HG03520 (cell line): ENCODE measurements at regions not wholly inside any gene's neighbourhood (a gene's known extent, or its start where the extent isn't known, plus 50 kb on each side); places are given as distances from the start of the nearest gene placed in this dataset.

Experiments
- ATAC-seq: cut with Tn5 transposase; IDR thresholded peaks from one replicate; pipeline ENCODE4 v1.9.1; 2021; ENCODE audit warnings: mild to moderate bottlenecking, moderate library complexity; ENCODE audit not compliant: unreplicated experiment

DNA sequence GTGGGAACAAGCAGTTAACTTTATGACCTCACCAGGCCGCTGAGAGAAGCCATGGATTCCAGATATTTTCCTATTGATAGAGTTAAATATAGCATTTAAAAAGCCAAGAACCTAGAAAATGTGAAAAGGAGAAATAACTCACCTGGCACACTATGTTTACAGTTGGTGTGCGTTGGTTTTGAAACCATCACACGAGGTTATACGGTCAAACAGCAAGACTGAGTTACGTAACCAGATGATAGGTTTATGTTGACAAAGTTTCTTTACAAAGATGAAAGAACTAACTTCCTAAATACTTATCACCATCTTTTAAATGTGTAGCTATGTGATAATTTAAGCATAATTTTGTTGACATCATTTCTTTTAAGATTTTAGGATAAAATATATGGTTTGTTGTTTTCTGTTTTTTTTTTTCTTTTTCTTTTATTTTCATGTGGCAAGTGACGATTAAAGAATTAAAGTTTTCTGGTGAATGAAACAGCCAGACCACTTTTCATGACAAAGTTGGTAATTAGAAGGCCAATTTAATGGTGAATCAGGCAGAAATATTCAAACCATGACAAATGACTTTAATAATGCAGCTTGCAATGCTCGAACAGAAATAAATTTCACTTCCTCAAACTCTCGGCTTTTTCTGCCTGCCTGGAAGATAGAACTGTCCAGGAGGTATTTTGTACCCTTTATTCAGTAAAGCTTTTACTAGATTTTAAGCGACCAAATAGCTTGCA lies 339.1 kb upstream of the OBI1 start:
- ATAC-seq = no peak

- no peak for ATAC-seq
These were observed 334.8 kb upstream of the OBI1 start for GRCh38 chr13:78993792-78994191.

DNA sequence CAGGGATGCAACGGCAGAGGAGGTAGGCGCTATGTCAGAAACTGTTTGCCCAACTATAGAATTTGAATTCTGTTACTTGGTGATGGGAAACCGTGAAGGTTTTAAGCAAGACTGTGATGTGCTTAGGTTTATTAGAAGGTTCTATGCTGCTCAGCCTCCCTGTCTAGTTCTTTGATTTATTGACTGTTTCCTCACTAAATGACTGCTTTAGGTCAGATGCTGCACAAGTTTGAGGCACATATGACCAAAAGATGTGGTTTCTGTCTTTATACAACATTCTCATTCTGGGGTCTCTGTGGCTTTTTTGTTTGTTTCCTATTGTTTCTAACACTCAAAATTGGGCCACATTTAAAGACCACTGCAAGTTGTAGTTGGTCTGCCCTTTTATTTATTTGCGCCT lies 323.0 kb upstream of the OBI1 start:
- ATAC-seq = no peak

DNA sequence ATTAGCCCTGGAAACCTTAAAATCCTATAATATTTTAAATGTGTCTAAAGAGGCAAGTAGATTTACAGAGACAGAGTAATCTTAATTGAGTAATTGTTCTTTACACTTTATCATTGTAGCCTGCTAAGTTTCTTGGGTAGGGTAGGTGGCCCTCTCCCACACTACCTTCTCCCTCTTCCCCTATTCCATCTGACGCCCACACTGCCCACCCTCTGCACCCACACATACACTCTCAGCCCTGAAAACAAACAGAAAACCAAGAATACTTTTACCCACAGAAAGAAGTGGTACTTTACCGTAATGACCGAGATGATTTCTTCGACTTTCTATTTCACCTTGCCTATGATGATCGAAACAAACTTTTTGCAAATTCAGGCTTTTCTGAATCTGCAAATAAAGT lies 320.4 kb upstream of the OBI1 start:
- no peak for ATAC-seq

DNA sequence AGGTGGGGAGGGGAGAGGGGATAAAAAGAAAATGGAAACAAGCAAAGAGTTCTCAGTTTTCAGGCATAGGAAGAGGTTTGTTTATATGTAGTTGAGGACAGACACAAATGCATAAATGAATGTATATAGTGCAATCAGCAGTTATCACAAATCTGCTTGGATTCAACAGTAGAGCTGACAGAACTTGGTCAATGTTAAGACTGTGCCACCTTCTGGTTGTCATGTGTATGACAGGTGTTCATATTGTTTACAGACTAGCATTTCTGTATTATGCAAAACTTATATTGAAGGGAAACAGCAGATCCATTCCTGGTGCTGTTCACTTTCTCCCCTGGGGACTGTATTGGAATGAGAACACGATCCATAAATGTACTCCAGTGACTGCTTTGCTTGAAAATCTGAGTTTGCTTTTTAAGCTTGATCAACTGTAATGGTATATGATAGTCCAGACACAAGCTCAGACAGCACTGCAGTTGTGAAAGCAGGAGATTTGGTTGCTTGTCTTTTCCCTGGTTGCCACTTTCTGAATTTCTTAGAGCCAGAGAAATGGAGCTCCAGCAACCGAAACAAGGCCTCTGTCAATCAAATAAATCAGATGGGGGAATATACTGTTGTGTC lies 319.5 kb upstream of the OBI1 start:
- peak; percentile 93 for ATAC-seq

DNA sequence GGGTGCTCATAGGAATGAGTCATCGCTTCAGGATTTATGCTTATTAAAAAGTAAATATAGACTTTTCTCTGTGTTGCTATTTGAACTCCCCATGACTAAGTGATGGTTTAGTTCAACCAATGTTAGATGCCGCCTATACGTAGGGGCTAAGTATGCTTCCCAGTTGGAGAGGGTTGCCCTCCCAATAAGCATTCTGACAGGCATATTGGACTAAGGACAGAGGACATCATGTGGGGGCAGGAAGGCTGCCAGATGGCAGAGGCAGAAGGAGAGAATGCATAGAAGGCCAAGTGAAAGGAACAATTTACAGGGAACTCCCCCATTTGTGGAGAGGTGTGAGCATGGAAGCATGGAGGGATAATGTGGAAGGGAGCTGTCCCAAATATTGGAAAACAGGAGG lies 318.4 kb upstream of the OBI1 start:
- ATAC-seq = no peak

DNA sequence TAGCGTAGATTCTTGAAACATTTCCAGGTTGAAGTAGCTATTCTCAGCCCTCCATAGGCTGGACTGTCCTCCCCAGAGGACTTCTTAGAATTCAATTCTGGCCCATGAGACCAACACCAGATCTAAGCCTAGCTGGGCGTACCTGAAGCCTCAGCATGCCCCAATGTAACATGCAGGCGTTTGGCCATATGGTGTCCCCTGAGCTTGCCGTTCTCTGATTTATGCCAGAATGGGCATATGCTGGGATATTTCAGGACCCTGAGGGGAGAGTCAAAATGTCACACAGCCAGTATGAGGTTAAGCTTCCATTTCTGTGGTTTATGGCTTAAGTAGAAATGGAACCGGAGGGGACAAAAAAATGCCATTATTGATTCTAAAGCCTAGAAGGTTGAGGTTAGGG lies 317.7 kb upstream of the OBI1 start:
- no peak for ATAC-seq

- no peak for ATAC-seq
These were observed 313.6 kb upstream of the OBI1 start for GRCh38 chr13:78972561-78972960.

- ATAC-seq = no peak
These were observed 312.5 kb upstream of the OBI1 start for GRCh38 chr13:78971355-78972025.

GRCh38 chr13:78960881-78961280 lies 301.9 kb upstream of the OBI1 start:
- ATAC-seq = no peak

DNA sequence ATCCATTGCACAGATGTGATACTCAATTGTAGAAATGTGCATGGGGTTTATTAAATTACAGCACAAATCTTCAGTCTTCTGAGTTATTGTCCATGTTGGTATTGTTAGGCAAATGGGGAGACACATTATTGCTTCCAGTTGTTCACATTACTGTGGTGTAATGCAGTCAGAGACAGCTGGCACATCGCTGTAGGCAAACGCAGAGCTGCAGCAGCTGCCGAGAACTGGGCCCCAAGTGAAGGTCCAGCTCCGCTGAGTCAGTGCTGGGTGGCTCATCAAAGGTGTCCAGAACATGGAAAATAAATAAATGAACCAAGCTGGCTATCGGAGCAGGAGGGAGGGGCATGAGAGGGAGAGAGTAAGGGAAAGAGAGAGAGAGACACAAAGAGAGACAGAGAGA lies 299.1 kb upstream of the OBI1 start:
- no peak for ATAC-seq

DNA sequence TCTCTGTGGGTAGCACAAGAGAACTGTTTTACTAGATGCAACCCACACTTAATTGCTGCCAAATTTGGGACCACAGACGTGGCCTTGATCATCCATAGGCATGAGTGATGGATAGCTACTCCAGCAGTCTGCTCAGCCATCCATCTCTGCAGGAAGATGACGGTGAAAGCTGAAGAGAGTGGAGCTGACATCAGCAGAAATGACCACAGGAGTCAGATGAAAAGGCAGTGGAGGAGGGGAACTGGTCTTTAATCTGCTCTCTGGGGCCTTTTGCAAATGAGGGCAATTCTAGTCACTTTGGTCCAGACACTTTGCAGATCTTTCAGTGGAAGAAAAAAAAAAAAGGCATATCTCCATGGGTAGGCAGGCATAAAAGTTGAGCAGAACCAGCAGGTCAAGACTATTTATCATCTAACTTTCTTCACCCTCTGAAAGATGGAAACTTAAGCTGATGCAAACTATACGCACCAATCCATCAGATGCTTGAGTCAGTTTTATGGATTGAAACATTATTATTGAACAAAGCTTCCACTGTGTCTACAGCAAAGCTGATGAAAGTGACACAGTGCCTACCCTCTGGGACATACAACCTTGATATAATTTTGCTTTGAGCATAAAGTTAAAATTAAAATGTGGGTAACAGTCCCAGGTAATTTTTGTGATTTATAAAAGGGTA lies 281.6 kb upstream of the OBI1 start:
- ATAC-seq = no peak

DNA sequence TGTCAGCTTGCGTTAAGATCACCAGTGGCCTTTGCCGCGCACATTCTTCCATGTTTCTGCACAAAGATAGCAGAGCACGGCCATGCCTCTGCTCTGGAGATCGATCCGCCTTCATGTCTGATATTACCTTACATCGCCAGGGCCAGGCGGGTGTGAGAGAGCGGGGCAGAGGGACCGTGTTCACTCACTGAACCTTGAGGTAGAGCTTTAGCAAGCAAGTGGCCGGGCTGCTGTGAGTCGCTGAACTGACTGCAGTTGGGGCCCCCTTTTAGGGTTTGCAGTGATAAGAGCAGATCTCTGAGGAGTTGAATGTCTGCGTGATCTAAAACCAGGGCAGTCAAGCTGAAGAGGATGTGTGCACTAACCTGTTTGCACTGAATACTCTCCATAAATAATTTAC lies 275.4 kb upstream of the OBI1 start:
- ATAC-seq = no peak

DNA sequence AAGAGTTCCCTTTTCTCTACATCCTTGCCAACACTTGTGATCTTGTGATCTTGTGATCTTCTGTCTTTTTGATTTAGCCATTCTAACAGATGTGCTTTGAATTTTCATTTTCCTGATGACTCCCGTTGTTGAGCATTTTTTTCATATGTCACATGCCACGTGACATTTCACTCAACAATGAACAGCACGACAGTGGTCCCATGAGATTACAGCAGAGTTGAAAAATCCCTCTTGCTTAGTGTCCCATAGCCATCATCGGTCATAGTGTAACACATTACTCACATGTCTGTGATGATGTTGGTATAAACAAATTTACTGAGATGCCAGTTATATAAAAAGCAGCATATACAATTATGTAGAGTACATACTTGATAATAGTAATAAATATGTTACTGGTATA lies 256.1 kb upstream of the OBI1 start:
- no peak for ATAC-seq

GRCh38 chr13:78913656-78914055 lies 254.7 kb upstream of the OBI1 start:
- no peak for ATAC-seq

DNA sequence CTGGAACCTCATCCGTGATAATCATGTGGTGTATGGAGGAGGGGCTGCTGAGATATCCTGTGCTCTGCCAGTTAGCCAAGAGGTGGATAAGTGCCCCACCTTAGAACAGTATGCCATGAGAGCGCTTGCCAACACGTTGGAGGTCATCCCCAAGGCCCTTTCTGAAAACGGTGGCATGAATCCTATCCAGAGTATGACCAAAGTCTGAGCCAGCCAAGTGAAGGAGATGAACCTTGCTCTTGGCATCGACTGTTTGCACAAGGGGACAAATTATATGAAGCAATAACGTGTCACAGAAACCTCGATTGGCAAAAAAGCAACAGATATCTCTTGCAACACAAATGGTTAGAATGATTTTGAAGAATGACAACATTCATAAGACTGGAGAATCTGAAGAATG lies 251.2 kb upstream of the OBI1 start:
- no peak for ATAC-seq

DNA sequence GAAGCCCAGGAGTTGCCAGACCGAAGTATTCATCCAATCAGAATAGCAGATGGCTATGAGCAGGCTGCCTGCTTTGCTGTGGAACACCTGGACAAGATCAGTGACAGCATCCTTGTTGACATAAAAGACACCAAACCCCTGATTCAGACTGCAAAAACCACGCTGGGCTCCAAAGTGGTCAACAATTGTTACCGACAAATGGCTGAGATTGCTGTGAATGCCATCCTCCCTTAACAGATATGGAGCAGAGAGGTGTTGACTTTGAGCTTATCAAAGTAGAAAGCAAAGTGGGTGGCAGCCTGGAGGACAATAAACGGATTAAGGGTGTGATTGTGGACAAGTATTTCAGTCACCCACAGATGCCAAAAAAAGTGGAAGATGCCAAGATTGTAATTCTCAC lies 250.3 kb upstream of the OBI1 start:
- ATAC-seq = no peak

- no peak for ATAC-seq
These were observed 248.1 kb upstream of the OBI1 start for GRCh38 chr13:78907006-78907405.

DNA sequence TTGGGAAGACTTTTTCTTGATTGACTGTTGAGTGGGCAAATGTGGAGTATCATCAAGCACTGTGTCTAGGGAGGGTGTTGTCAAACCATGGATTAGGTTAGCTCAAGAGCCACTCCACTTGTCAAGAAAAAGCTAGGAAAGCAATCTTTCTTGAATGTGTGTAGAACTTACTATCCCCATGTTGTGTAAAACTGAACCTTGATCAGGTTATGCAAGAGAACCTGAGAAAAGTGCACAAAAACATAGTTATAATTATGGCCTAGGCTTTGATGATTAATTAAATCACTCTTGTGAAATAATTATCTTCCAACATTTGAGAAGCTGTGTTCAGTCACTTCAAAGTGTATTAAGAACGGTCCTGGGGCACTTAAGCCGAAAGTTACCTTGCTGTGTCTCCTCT lies 238.2 kb upstream of the OBI1 start:
- ATAC-seq = no peak

DNA sequence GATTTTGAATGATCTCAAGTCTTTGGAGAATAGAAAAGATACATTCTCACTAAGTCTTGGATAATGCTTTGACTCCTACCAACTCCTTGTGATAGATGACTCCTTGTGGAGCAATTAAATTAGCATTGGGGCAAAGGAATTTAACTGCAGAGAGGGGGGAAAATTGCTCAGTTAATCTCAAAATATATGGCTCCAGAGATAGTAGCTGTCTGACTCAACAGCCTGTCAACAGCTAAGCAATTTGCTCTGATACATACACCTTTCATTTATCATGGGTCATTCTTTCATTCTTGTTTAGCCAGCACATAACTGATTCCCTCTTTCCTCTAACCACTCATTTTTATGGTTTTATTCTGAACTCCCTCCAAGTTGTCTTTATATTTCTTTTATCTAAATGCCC lies 225.6 kb upstream of the OBI1 start:
- no peak for ATAC-seq

GRCh38 chr13:78881751-78882150 lies 222.8 kb upstream of the OBI1 start:
- ATAC-seq = no peak

GRCh38 chr13:78881054-78881453 lies 222.1 kb upstream of the OBI1 start:
- no peak for ATAC-seq
